Urothelium cell line (cell line): ENCODE measurements at regions not wholly inside any gene's neighbourhood (a gene's known extent, or its start where the extent isn't known, plus 50 kb on each side); places are given as distances from the start of the nearest gene placed in this dataset.

Experiments
- DNase-seq: peaks from one replicate; pipeline ENCODE4 v3.0.0; 2011; ENCODE audit warnings: low spot score, mixed read lengths
- FAIRE-seq: peaks from 2 replicates; lab custom pipeline; 2011; peaks lifted over from hg19 to GRCh38; lab: Jason Lieb, UNC

- no peak for FAIRE-seq
- DNase-seq: no peak
Measured at GRCh38 chr16:73615071-73615940, 567.4 kb upstream of the ZFHX3 start.

GRCh38 chr16:73614131-73614530 is 566.2 kb upstream of the ZFHX3 start:
- no peak for FAIRE-seq
- DNase-seq: no peak

DNA sequence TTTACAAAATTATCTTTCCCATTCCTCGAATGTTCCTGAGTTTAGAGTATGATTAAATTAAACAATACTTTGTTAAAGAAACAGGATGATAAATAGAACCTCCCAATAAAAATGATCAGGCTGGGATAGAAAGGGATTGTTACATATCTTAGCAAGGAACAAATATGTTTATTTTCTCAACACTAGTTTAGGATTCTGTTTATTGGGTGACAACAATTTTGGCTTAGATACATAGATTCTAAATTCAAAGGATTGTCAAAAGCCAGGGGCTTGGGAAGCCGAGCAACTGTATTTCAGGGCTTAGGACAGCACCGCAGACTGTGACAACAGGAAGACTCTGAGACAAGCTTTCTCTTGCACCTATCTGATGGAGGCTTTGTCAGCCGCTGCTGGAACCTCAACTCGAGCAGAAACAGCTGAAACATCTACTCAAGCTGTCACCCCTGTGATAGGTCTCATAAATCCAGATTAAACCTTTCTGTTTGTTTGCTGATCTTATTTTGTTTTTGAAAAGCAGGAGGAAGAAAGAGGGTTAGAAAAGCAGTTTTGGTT is 562.8 kb upstream of the ZFHX3 start:
- FAIRE-seq (no peak), DNase-seq (no peak)

DNA sequence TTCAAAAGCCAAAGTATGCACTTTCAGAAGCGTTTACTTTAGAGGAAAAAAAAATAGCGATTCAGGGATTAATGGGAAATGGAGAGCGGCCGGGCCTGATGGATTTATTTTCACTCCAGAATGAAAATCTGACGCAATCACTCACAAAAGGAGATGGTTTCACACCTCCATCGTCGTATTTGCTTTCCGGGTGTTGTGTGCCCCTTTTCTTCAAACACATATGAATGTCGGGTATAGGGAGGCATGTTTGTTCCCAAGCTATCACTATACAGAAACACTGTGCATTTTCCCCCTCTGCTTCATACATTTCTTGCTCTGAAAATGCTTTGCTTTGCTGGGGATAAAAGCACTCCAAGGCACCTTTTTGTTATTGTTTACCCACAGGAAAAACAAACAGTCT is 562.2 kb upstream of the ZFHX3 start:
- no peak for DNase-seq
- FAIRE-seq: no peak

DNA sequence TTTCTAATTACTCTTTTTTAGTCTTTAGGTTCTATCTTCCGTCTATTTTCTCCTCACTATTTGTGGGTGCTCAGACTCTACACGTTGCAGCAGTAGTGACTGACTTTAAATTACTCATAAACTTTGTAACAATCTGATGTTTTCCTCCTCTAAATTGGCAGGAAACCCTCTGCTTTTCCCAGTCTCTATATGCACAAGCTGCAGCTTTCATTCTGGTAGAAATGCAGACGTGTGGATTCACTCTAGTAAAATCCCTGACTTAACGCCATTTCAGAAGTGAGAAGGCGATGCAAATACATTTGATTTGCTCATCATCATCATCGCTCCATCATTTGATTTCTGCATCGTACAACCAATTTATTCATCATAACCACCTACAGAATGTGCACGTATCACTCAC is 561.0 kb upstream of the ZFHX3 start:
- no peak for FAIRE-seq
- DNase-seq: no peak

DNA sequence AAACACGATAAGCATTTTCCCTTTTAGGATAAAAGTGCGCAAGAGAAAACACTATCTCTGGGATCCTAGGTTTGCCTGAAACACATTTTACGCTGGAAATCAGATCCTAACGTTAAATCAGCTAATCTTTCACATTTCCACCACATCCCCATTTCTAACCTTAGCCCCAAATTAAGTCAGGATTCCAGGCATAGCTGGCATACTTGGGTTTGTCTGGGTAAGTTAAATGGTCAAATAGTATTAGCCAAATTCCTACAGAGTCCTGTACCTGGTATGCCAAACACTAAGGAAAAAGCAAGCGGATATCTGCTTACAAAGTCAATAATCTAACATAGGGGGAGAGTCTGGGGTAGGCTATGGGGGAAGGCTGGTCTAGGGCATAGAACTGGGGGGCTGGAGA is 557.4 kb upstream of the ZFHX3 start:
- DNase-seq (peak; percentile 44), FAIRE-seq (no peak)

DNA sequence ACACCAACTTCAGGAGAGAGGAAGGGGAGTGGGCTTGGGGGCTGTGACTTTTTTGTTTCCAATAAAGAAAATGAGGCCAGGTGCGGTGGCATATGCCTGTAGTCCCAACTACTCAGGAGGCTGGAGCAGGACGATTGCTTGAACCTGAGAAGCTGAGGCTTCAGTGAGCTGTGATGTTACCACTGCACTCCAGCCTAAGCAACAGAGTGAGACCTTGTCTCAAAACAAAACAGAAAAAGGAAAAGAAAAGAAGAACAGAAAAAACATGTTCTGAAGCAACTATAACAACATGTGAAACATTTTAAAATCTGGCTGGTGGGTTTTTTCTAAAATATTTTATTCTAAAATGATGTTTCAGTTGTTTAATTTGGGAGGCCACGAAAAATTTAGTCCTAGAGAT is 554.0 kb upstream of the ZFHX3 start:
- no peak for FAIRE-seq

GRCh38 chr16:73599870-73600269 is 551.9 kb upstream of the ZFHX3 start:
- FAIRE-seq (no peak), DNase-seq (no peak)

More for the DNA sequence above, 554.0 kb upstream of the ZFHX3 start:
- no peak for DNase-seq

DNA sequence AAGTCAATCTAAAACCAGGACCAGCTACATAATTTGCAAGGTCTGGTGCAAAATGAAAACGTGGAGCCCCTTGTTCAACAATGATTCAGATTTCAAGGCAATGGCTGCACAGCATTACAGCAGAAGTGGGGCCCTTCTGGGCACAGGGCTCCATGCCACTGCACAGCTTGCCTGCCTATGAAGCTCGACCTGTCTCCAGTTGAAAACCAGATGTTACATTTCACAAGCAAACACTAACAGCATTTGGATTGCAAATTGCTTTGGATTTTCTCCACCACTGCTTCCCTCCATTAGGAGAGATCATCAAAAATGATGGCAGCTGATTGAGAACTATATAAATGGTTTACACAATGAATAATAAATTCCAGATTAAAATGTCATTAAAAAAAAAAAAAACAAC is 551.4 kb upstream of the ZFHX3 start:
- no peak for DNase-seq
- FAIRE-seq: no peak

DNA sequence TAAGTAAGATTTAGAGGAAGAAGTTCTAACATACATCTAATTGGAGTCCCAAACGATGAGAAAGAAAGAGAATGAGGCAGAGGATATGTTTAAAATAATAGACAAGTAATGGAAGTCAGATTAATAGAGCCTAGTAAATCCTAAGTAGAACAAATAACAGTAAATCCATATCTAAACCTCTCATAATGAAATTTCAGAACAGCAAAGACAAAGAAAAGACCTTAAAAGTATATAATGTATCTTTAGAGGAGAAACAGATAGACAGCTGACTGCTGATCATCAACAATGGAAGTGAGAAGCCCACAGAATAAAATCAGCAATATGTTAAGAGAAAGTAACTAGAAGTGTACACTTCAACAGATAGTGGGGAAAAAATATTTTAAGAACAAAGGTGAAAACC is 536.2 kb upstream of the ZFHX3 start:
- DNase-seq (no peak), FAIRE-seq (no peak)

GRCh38 chr16:73572135-73572828 is 524.4 kb upstream of the ZFHX3 start:
- FAIRE-seq (no peak), DNase-seq (peak; percentile 53)

DNA sequence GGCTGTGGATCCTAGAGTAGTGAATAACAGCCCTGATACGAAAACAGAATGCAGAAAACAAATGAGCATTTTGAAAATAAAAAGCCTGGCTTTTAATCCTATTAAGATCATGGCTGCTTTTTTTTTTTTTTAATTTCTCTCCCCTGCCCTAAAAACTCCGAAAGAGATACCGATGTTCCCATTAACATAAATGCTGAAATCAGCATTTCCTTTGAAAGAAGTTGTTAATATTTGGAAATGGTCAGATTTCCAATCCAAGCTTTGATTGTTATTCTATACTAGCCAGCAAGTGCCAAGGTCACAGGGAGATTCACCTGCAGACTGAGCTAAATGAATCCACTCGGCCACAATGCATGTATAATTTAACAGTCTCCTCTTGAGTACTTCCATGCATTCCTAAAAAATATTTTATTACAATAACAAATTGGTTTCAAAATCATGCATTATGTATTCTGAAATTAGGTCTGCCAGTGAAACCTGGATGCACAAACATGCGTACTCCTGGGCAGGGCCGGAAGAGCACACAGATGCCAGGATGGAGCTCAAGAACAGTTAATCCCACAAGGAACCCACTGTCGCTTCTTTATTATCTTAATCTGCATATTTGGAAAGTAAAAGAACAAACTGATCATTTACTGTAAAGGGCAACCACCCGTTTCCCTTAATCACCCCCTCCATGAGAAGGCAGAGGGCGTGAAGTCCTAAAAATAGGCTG is 521.5 kb upstream of the ZFHX3 start:
- DNase-seq: no peak
- FAIRE-seq: no peak

DNA sequence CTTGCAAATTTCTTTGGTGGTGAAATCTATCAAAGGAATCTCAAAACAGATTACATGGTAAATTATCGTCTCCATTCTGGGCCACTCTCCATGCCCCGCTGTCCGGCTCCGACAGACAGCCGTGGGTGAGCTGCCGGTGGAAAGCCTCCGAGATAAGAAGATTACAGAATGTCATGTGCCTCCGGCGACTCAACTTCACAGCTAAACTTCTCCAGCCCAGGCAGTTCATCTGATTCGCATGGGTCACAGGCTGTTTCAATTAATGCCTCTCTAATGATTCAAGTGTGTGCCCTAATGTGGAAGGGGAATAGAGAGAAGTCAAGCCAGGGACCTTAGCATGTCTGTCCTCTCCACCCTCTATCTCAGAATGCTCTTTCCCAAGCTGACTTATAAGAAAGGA is 520.8 kb upstream of the ZFHX3 start:
- FAIRE-seq (no peak), DNase-seq (no peak)

- FAIRE-seq (no peak), DNase-seq (no peak)
Measured at GRCh38 chr16:73565925-73566324, 518.0 kb upstream of the ZFHX3 start.

- DNase-seq (no peak), FAIRE-seq (no peak)
Measured at GRCh38 chr16:73565263-73565662, 517.3 kb upstream of the ZFHX3 start.

DNA sequence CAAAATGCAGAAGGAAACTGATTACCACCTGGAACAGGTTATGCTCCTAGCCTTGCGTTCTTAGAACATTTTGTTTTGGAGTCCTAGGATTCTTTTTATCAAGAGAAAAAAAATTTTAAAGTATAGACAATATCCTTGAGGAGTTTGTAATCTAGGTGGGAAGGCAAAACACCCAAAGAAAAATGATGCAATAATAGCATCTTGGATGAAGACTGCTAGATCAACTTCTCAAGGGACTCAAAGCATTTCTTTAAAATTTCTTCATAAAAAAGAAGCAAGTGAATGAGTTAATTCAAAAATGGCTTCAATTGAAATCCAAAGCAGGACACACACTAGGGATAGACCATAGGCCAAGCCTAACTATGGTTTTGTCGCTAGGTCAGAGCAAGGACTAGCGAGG is 515.8 kb upstream of the ZFHX3 start:
- no peak for DNase-seq
- no peak for FAIRE-seq

DNA sequence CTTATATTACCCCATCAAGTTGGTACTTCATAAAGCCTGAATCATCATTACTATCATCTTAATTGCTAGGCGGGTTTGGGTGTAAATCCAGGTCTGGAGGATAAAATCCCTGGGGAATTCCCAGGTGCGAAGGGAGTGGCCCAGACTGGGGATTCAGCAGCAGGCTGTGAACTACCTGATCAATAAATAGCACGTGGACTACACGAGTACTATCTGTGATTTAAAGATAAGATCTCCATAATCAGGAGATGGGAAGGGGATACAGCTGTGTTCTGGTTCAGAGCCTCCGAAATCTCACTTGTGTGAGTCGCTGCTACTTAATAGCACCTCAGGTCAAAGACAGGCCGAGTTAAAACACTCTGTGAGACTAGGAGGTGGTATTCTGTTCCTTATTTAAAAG is 512.6 kb upstream of the ZFHX3 start:
- FAIRE-seq: no peak
- DNase-seq: no peak

DNA sequence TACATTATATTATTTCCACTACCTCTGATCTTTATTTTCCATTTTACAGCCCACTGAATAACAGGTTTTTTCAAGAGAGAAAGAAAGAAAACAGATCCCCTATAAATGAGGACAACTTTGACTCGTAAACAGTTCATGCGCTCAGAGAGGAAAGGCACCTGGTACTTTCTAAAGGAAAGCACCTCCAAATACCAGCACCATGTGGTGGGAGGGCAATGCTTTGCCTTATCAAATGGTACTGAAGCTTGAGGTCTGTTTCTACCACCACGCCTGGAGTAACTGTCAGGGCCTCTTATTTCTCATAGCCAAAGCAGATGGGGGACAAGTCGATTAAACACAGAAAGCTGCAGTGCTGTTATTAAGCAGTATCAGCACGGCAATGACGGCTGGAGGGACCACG is 510.3 kb upstream of the ZFHX3 start:
- DNase-seq (no peak), FAIRE-seq (no peak)

- no peak for FAIRE-seq
Measured at GRCh38 chr16:73553941-73554660, 506.2 kb upstream of the ZFHX3 start.

DNA sequence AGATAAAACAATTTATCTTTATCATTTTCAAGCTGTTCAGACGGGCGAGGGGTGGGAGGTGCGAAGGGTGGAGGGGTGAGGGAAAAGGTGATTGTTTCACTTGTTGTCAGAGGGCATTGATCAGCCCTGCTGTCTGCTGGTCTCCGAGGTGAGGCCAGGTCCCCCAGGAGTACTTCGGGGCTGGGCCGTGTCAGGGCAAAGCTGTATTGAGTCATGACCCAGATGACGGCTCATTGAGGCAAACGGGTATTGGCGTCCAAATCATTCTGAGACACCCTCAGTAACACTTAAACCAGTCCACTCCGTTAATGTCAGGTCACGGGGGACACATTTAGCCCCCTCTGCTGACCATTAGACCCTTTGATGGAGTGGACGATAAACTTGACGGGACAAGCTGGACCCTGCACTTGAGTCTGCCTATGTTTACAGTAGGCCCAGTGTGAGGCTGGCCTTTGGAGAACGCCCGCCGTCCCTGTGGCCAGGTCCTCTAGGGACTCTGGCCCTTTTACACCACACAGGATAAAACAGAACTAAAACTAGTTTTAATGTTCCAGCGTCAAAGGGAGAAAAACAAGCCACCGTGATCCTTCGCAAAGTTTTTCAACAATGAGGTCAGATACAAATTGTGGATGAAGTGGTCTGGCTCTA is 502.2 kb upstream of the ZFHX3 start:
- no peak for FAIRE-seq
- DNase-seq: no peak

More at GRCh38 chr16:73553941-73554660, 506.2 kb upstream of the ZFHX3 start:
- no peak for DNase-seq
